Esophagus muscularis mucosa (tissue), 4 donors: ENCODE measurements at regions not wholly inside any gene's neighbourhood (a gene's known extent, or its start where the extent isn't known, plus 50 kb on each side); places are given as distances from the start of the nearest gene placed in this dataset.

ENCODE experiments used
- CTCF ChIP-seq, 3 experiments: fragments of 200-600 bp in 2 of 3; fragments of 450-650 bp in 1 of 3; sonication (generic) in 2 of 3; IDR thresholded peaks; one replicate each; pipeline ENCODE4 v1.5.1; 2017 to 2019; ENCODE audit warnings: antibody characterized with exemption in 3 of 3, mild to moderate bottlenecking in 2 of 3, moderate library complexity in 1 of 3
- EP300 ChIP-seq: sonication (generic); formaldehyde crosslinking; IDR thresholded peaks from one replicate; pipeline ENCODE4 v1.6.1; 2017; ENCODE audit warnings: antibody characterized with exemption
- POLR2A ChIP-seq: fragments of 450-650 bp; IDR thresholded peaks from one replicate; pipeline ENCODE4 v1.6.1; 2017; ENCODE audit warnings: antibody characterized with exemption, moderate library complexity, mild to moderate bottlenecking, low read depth
- POLR2AphosphoS5 ChIP-seq, 2 donors: sonication (generic); formaldehyde crosslinking; IDR thresholded peaks; one replicate each; pipeline ENCODE4 v1.6.1; 2017; ENCODE audit warnings: antibody characterized with exemption in 2 of 2

- no peak for TF ChIP-seq CTCF (IDR thresholded peaks at IDR 0.05)
- TF ChIP-seq EP300 = no peak
- TF ChIP-seq POLR2AphosphoS5 (IDR thresholded peaks at IDR 0.05) = no peak
- no peak for TF ChIP-seq POLR2A
These were observed 115.9 kb upstream of the TEX13D start for GRCh38 chrX:124216396-124217115.
